DND-41 (cell line): ENCODE measurements at regions not wholly inside any gene's neighbourhood (a gene's known extent, or its start where the extent isn't known, plus 50 kb on each side); places are given as distances from the start of the nearest gene placed in this dataset.

ENCODE experiments used
- ATAC-seq: fragments of 200-7000 bp; cut with Tn5 transposase; 3 replicates; pipeline ENCODE4 v1.9.1; 2021; ENCODE audit warnings: low read depth; ENCODE audit not compliant: insufficient read depth
- DNase-seq: peaks from one replicate; pipeline ENCODE4 v3.0.0-alpha.2; 2020
- H2AFZ ChIP-seq: 2 replicates; pipeline ENCODE4 v1.6.0; 2012; ENCODE audit warnings: low read depth, low read length
- H3K27ac ChIP-seq: 2 replicates; pipeline ENCODE4 v1.5.1; 2012; ENCODE audit warnings: low read length, inconsistent platforms
- H3K27me3 ChIP-seq: fragments of 200-600 bp; sonication (generic); 2 replicates; pipeline ENCODE4 v1.6.0; 2012; ENCODE audit warnings: low read length, mild to moderate bottlenecking, inconsistent platforms; ENCODE audit not compliant: insufficient read depth, poor library complexity
- H3K36me3 ChIP-seq: 2 replicates; pipeline ENCODE4 v1.5.1; 2012; ENCODE audit warnings: low read length, inconsistent platforms; ENCODE audit not compliant: insufficient read depth
- H3K4me1 ChIP-seq: 2 replicates; pipeline ENCODE4 v1.5.1; 2012; ENCODE audit warnings: mild to moderate bottlenecking, low read length; ENCODE audit not compliant: insufficient read depth
- H3K4me2 ChIP-seq: 2 replicates; pipeline ENCODE4 v1.6.0; 2012; ENCODE audit warnings: mild to moderate bottlenecking, moderate library complexity, low read length, inconsistent platforms; ENCODE audit not compliant: insufficient read depth
- H3K4me3 ChIP-seq, 2 experiments: fragments of 200-600 bp in 1 of 2; shearing (Covaris generic) in 1 of 2; 2 replicates each; pipeline ENCODE4 v1.5.1; 2012 to 2016; ENCODE audit warnings: inconsistent platforms in 2 of 2, low read length in 2 of 2, mild to moderate bottlenecking in 2 of 2, low read depth in 1 of 2, moderate library complexity in 1 of 2
- H3K79me2 ChIP-seq: 2 replicates; pipeline ENCODE4 v1.6.0; 2012; ENCODE audit warnings: low read length, inconsistent platforms; ENCODE audit not compliant: insufficient read depth
- H3K9ac ChIP-seq: 2 replicates; pipeline ENCODE4 v1.6.0; 2012; ENCODE audit warnings: low read depth, mild to moderate bottlenecking, inconsistent platforms, low read length, moderate library complexity
- H3K9me3 ChIP-seq: 2 replicates; pipeline ENCODE4 v1.5.1; 2012; ENCODE audit warnings: low read length, moderate library complexity, mild to moderate bottlenecking, inconsistent platforms; ENCODE audit not compliant: insufficient read depth, severe bottlenecking
- H4K20me1 ChIP-seq: 2 replicates; pipeline ENCODE4 v1.6.0; 2012; ENCODE audit warnings: low read length; ENCODE audit not compliant: insufficient read depth
- CTCF ChIP-seq: IDR thresholded peaks from 2 replicates; pipeline ENCODE4 v1.5.1; 2012; ENCODE audit warnings: borderline replicate concordance, low read length, moderate library complexity, mild to moderate bottlenecking; ENCODE audit not compliant: poor library complexity, severe bottlenecking; ENCODE audit errors: extremely low read depth
- EZH2 ChIP-seq: IDR thresholded peaks from 3 replicates; pipeline ENCODE4 v1.6.1; 2012; ENCODE audit warnings: borderline replicate concordance, low read depth, mild to moderate bottlenecking, moderate library complexity, low read length, inconsistent platforms; ENCODE audit not compliant: severe bottlenecking

- Histone ChIP-seq H3K9me3 (no peaks in the 10 kb centered on the region), H3K27ac (no peak overlapping the region), H3K9ac (no peak overlapping the region), H3K27me3 (no peaks in the 10 kb centered on the region), H3K4me3 (no peak overlapping the region), H3K4me2 (no peak overlapping the region), H2AFZ (no peak overlapping the region), H4K20me1 (no peaks in the 10 kb centered on the region), H3K79me2 (no peaks in the 10 kb centered on the region), H3K4me1 (no peaks in the 10 kb centered on the region), H3K36me3 (no peaks in the 10 kb centered on the region)
- no peak for ATAC-seq
- TF ChIP-seq EZH2: no peak
- no peak for TF ChIP-seq CTCF
- DNase-seq: no peak
Measured at GRCh38 chr3:177818712-177819240, 621.5 kb upstream of the TBL1XR1 start.

GRCh38 chr3:177820683-177821316 lies 623.5 kb upstream of the TBL1XR1 start:
- Histone ChIP-seq H3K4me1 (no peaks in the 10 kb centered on the region), H2AFZ (no peak overlapping the region)

GRCh38 chr3:177822681-177823096 lies 625.4 kb upstream of the TBL1XR1 start:
- H3K9me3 ChIP-seq: no peaks in the 10 kb centered on the region
- no peaks in the 10 kb centered on the region for H4K20me1 ChIP-seq
- no peaks in the 10 kb centered on the region for H3K79me2 ChIP-seq
- H3K27ac ChIP-seq: no peak overlapping the region; the same call in 1 of the 2 replicates
- H3K4me3 ChIP-seq: no peak overlapping the region
- no peak overlapping the region for H3K4me2 ChIP-seq
- TF ChIP-seq CTCF (no peak), EZH2 (no peak)
- H3K9ac ChIP-seq: no peak overlapping the region
- H2AFZ ChIP-seq: no peak overlapping the region
- no peak for ATAC-seq
- no peaks in the 10 kb centered on the region for H3K27me3 ChIP-seq
- no peak for DNase-seq
- no peaks in the 10 kb centered on the region for H3K36me3 ChIP-seq
- H3K4me1 ChIP-seq: no peaks in the 10 kb centered on the region

More at GRCh38 chr3:177820683-177821316, 623.5 kb upstream of the TBL1XR1 start:
- H4K20me1 ChIP-seq: no peaks in the 10 kb centered on the region
- no peak overlapping the region for H3K27ac ChIP-seq
- H3K27me3 ChIP-seq: no peaks in the 10 kb centered on the region
- ATAC-seq: no peak
- no peak overlapping the region for H3K4me2 ChIP-seq
- no peak for DNase-seq
- H3K36me3 ChIP-seq: no peaks in the 10 kb centered on the region
- TF ChIP-seq EZH2 (no peak), CTCF (no peak)
- no peaks in the 10 kb centered on the region for H3K79me2 ChIP-seq
- no peaks in the 10 kb centered on the region for H3K9me3 ChIP-seq
- H3K9ac ChIP-seq: no peak overlapping the region
- no peak overlapping the region for H3K4me3 ChIP-seq
